ENCODE measurements at regions not wholly inside any gene's neighbourhood (a gene's known extent, or its start where the extent isn't known, plus 50 kb on each side); places are given as distances from the start of the nearest gene placed in this dataset.
"Not testable (repeated sequence)": the region's sequence is repeated elsewhere in the genome, so short reads cannot be mapped to it uniquely, and the experiment has no call there.

- intact Hi-C loops (cut with DNase I): no loop called here
Observed at GRCh38 chr3:153273767-153274435, 111.9 kb downstream of the RAP2B start.

DNA sequence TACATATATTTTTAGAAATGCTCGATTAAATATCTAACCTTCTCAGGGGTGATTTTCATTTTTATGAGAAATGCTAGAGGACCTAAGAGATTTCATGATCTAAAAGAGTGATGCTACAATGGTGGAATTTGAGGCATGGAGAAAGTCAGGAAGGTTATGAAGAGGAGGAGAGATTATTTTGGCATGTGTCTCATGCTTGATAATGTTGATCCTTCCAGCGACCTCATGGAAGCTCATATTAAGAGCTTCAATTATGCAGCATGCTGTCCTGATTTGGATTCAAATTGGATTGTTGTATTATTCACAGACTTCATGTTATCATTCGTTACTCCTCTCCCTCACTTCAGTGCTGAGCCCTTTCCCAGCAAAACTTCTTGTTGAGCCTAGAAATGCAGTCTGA lies 112.5 kb downstream of the RAP2B start:
- no peak for DNase-seq (ENCODE audit: extremely low spot score)
- intact Hi-C loops (cut with DNase I): no loop called here
- WGBS: 60% methylated on average over 3 of the region's 3 CpGs
- TF ChIP-seq POLR2A (IDR thresholded peaks at IDR 0.05; ENCODE audit: low read depth) (no peak), EP300 (IDR thresholded peaks at IDR 0.05) (no peak), POLR2AphosphoS5 (IDR thresholded peaks at IDR 0.05) (no peak)
- TF ChIP-seq, protein P1, sequence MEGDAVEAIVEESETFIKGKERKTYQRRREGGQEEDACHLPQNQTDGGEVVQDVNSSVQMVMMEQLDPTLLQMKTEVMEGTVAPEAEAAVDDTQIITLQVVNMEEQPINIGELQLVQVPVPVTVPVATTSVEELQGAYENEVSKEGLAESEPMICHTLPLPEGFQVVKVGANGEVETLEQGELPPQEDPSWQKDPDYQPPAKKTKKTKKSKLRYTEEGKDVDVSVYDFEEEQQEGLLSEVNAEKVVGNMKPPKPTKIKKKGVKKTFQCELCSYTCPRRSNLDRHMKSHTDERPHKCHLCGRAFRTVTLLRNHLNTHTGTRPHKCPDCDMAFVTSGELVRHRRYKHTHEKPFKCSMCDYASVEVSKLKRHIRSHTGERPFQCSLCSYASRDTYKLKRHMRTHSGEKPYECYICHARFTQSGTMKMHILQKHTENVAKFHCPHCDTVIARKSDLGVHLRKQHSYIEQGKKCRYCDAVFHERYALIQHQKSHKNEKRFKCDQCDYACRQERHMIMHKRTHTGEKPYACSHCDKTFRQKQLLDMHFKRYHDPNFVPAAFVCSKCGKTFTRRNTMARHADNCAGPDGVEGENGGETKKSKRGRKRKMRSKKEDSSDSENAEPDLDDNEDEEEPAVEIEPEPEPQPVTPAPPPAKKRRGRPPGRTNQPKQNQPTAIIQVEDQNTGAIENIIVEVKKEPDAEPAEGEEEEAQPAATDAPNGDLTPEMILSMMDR (IDR thresholded peaks at IDR 0.05): no peak
- H3K4me1 ChIP-seq: peaks cover 0 to 4% (median 0%) of the 10 kb centered on the region in 4 donors
- H3K9me3 ChIP-seq: no peaks in the 10 kb centered on the region
- H3K4me3 ChIP-seq: no peak overlapping the region
- H3K36me3 ChIP-seq: no peaks in the 10 kb centered on the region
- no peaks in the 10 kb centered on the region for H3K27me3 ChIP-seq
- no peak overlapping the region for H3K27ac ChIP-seq (replicated peaks in 1 of 4)

More at GRCh38 chr3:153273767-153274435, 111.9 kb downstream of the RAP2B start:
- peaks cover 0 to 4% (median 0%) of the 10 kb centered on the region in 4 donors for H3K4me1 ChIP-seq
- no peaks in the 10 kb centered on the region for H3K27me3 ChIP-seq
- no peak for DNase-seq (ENCODE audit: extremely low spot score)
- no peaks in the 10 kb centered on the region for H3K36me3 ChIP-seq
- H3K27ac ChIP-seq (replicated peaks in 1 of 4): no peak overlapping the region
- 51% methylated on average over 7 of the region's 7 CpGs for WGBS
- TF ChIP-seq POLR2AphosphoS5 (IDR thresholded peaks at IDR 0.05): no peak
- no peak for TF ChIP-seq POLR2A (IDR thresholded peaks at IDR 0.05; ENCODE audit: low read depth)
- TF ChIP-seq, protein P1 (IDR thresholded peaks at IDR 0.05): no peak
- no peak for TF ChIP-seq EP300 (IDR thresholded peaks at IDR 0.05)
- no peak overlapping the region for H3K4me3 ChIP-seq
- no peaks in the 10 kb centered on the region for H3K9me3 ChIP-seq

DNA sequence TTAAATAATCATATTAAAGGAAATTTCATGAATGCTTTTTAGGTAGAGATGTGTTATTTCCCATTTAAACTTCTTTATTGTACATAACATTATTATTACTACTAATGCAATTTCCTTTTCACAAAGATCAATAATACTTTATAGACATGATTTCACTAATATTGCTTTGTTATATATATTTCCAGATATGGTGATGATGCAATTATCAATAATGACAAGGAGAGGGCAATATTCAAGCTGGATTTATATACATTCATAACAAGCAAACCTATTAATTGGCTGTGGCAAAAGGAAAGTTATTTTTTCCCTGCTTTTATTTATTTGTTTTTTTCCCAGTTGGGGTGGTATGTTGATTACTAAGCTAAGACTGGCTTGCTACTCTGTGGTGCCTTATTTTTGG lies 113.5 kb downstream of the RAP2B start:
- Histone ChIP-seq H3K9me3 (no peaks in the 10 kb centered on the region), H3K27ac (replicated peaks in 1 of 4) (no peak overlapping the region), H3K27me3 (no peaks in the 10 kb centered on the region), H3K4me3 (no peak overlapping the region), H3K36me3 (no peaks in the 10 kb centered on the region), H3K4me1 (peaks cover 0 to 4% (median 0%) of the 10 kb centered on the region in 4 donors)
- intact Hi-C loops (cut with DNase I): no loop called here
- no peak for TF ChIP-seq EP300 (IDR thresholded peaks at IDR 0.05)
- TF ChIP-seq, protein P1 (IDR thresholded peaks at IDR 0.05): no peak
- no peak for TF ChIP-seq POLR2A (IDR thresholded peaks at IDR 0.05; ENCODE audit: low read depth)
- no peak for TF ChIP-seq POLR2AphosphoS5 (IDR thresholded peaks at IDR 0.05)
- DNase-seq (ENCODE audit: extremely low spot score): no peak

DNA sequence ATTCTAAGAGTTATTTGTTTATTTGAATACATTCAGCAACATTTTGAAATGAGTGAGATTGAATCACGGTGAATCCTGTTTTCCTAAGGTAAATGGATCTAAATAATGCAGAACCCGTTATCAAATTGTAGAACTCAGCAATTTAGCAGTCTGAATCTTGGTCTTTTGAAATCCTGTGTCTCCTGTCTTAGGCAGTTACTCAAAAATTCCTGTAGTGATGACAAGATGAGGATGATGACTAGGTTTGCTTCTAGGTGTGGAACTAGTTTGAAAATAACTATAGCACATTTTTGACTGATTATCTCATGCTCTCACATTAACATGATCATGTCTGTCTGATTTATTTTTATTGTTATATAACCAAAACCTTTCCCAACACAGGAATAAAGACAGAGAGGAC lies 115.0 kb downstream of the RAP2B start:
- intact Hi-C loops (cut with DNase I): no loop called here
- DNase-seq (ENCODE audit: extremely low spot score): no peak
- Histone ChIP-seq H3K27me3 (no peaks in the 10 kb centered on the region), H3K4me1 (peaks cover 0 to 4% (median 0%) of the 10 kb centered on the region in 4 donors), H3K4me3 (no peak overlapping the region), H3K27ac (replicated peaks in 1 of 4) (no peak overlapping the region), H3K9me3 (no peaks in the 10 kb centered on the region), H3K36me3 (no peaks in the 10 kb centered on the region)
- TF ChIP-seq EP300 (IDR thresholded peaks at IDR 0.05) (no peak), POLR2AphosphoS5 (IDR thresholded peaks at IDR 0.05) (no peak)
- 87% methylated on average over 2 of the region's 2 CpGs for WGBS

DNA sequence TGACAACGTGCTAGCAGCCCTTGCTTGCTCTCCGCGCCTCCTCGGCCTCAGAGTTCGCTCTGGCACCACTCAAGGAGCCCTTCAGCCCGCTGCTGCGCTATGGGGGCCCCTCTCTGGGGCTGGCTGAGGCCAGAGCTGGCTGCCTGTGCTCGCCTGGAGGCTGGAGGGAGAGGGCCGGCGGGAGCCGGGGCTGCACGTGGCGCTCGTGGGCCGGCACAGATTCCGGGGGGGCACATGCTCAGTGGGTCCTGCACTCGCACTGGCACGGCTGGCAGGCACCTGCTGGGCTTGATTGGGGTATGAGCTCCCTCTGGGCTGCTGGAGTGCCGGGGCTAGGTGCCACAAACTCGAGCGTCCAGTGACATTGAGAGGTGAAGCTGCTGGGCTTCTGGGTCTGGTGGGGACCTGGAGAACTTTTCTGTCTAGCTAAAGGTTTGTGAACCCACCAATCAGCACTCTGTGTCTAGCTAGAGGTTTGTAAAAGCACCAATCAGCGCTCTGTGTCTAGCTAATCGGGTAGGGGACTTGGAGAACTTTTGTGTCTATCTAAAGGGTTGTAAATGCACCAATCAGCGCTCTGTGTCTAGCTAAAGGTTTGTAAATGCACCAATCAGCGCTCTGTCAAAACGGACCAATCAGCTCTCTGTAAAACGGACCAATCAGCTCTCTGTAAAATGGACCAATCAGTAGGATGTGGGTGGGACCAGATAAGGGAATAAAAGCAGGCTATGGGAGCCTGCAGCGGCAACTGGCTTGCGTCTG lies 119.4 kb downstream of the RAP2B start:
- H3K36me3 ChIP-seq; intact Hi-C loops (cut with DNase I); H3K27me3 ChIP-seq; H3K27ac ChIP-seq (replicated peaks in 1 of 4); DNase-seq (ENCODE audit: extremely low spot score); H3K9me3 ChIP-seq; H3K4me3 ChIP-seq: not testable (repeated sequence)
- peaks cover 9 to 22% (median 16%) of the 10 kb centered on the region in 4 donors for H3K4me1 ChIP-seq
- 89% methylated on average over 13 of the region's 29 CpGs for WGBS

Measured in esophagus muscularis mucosa (tissue), 4 donors.